ENCODE measurements at regions not wholly inside any gene's neighbourhood (a gene's known extent, or its start where the extent isn't known, plus 50 kb on each side); places are given as distances from the start of the nearest gene placed in this dataset.
"Not testable (repeated sequence)": the region's sequence is repeated elsewhere in the genome, so short reads cannot be mapped to it uniquely, and the experiment has no call there.

GRCh38 chr1:29426701-29427279 lies 190.5 kb downstream of the PTPRU start:
- no peak for DNase-seq (ENCODE audit: low read depth)

- DNase-seq (ENCODE audit: low read depth): no peak
These were observed 189.3 kb downstream of the PTPRU start for GRCh38 chr1:29425631-29426030.

GRCh38 chr1:29424266-29424665 lies 187.9 kb downstream of the PTPRU start:
- no peak for DNase-seq (ENCODE audit: low read depth)

GRCh38 chr1:29420202-29420601 lies 183.9 kb downstream of the PTPRU start:
- DNase-seq (ENCODE audit: low read depth): peak; percentile 42

GRCh38 chr1:29417971-29418370 lies 181.6 kb downstream of the PTPRU start:
- no peak for DNase-seq (ENCODE audit: low read depth)

- peak; percentile 24 for DNase-seq (ENCODE audit: low read depth)
These were observed 181.0 kb downstream of the PTPRU start for GRCh38 chr1:29417147-29417858.

- DNase-seq (ENCODE audit: low read depth): no peak
These were observed 180.2 kb downstream of the PTPRU start for GRCh38 chr1:29416267-29417146.

- DNase-seq (ENCODE audit: low read depth): no peak
These were observed 179.5 kb downstream of the PTPRU start for GRCh38 chr1:29415861-29416260.

GRCh38 chr1:29415156-29415830 lies 179.0 kb downstream of the PTPRU start:
- DNase-seq (ENCODE audit: low read depth): peak; percentile 16

- no peak for DNase-seq (ENCODE audit: low read depth)
These were observed 177.8 kb downstream of the PTPRU start for GRCh38 chr1:29414086-29414485.

GRCh38 chr1:29413661-29414060 lies 177.3 kb downstream of the PTPRU start:
- no peak for DNase-seq (ENCODE audit: low read depth)

GRCh38 chr1:29412591-29412990 lies 176.3 kb downstream of the PTPRU start:
- DNase-seq (ENCODE audit: low read depth): no peak

- DNase-seq (ENCODE audit: low read depth): no peak
These were observed 174.2 kb downstream of the PTPRU start for GRCh38 chr1:29410476-29410875.

GRCh38 chr1:29409616-29410015 lies 173.3 kb downstream of the PTPRU start:
- no peak for DNase-seq (ENCODE audit: low read depth)

GRCh38 chr1:29408831-29409605 lies 172.7 kb downstream of the PTPRU start:
- DNase-seq (ENCODE audit: low read depth): no peak

GRCh38 chr1:29406814-29407213 lies 170.5 kb downstream of the PTPRU start:
- DNase-seq (ENCODE audit: low read depth): no peak

GRCh38 chr1:29400203-29400602 lies 163.9 kb downstream of the PTPRU start:
- DNase-seq (ENCODE audit: low read depth): not testable (repeated sequence)

- DNase-seq (ENCODE audit: low read depth): no peak
These were observed 163.1 kb downstream of the PTPRU start for GRCh38 chr1:29399465-29399864.

GRCh38 chr1:29398431-29398830 lies 162.1 kb downstream of the PTPRU start:
- DNase-seq (ENCODE audit: low read depth): peak; percentile 40

- DNase-seq (ENCODE audit: low read depth): no peak
These were observed 161.7 kb downstream of the PTPRU start for GRCh38 chr1:29397981-29398380.

- DNase-seq (ENCODE audit: low read depth): no peak
These were observed 160.9 kb downstream of the PTPRU start for GRCh38 chr1:29397256-29397590.
